Neural progenitor cell (in vitro differentiated cells): ENCODE measurements at regions not wholly inside any gene's neighbourhood (a gene's known extent, or its start where the extent isn't known, plus 50 kb on each side); places are given as distances from the start of the nearest gene placed in this dataset.

Experiments used
- DNase-seq: peaks from one replicate; pipeline ENCODE4 v3.0.0-alpha.2; 2016; ENCODE audit warnings: low spot score
- H2AFZ ChIP-seq: fragments of 200-600 bp; sonication (generic); replicated peaks from 2 replicates; pipeline ENCODE4 v1.6.1; 2016; ENCODE audit warnings: antibody characterized with exemption
- H3F3A ChIP-seq: fragments of 200-600 bp; sonication (generic); 2 replicates; pipeline ENCODE4 v1.6.1; 2016; ENCODE audit warnings: antibody characterized with exemption, low read depth
- H3K27ac ChIP-seq: fragments of 200-600 bp; sonication (generic); 2 replicates; pipeline ENCODE4 v1.5.1; 2016; ENCODE audit warnings: mild to moderate bottlenecking
- H3K27me3 ChIP-seq: fragments of 200-600 bp; sonication (generic); 2 replicates; pipeline ENCODE4 v1.6.1; 2016; ENCODE audit warnings: mild to moderate bottlenecking, moderate library complexity
- H3K36me3 ChIP-seq: fragments of 200-600 bp; sonication (generic); 2 replicates; pipeline ENCODE4 v1.5.1; 2016
- H3K4me1 ChIP-seq: fragments of 200-600 bp; sonication (generic); 2 replicates; pipeline ENCODE4 v1.6.1; 2016; ENCODE audit warnings: mixed run types
- H3K4me2 ChIP-seq: fragments of 200-600 bp; sonication (generic); 2 replicates; pipeline ENCODE4 v1.6.1; 2016
- H3K4me3 ChIP-seq: fragments of 200-600 bp; sonication (generic); 2 replicates; pipeline ENCODE4 v1.5.1; 2016
- H3K79me2 ChIP-seq: fragments of 200-600 bp; sonication (generic); 2 replicates; pipeline ENCODE4 v1.6.1; 2016; ENCODE audit warnings: low read depth
- H3K9ac ChIP-seq: fragments of 200-600 bp; sonication (generic); 2 replicates; pipeline ENCODE4 v1.6.1; 2016
- H3K9me3 ChIP-seq: fragments of 200-600 bp; sonication (generic); 2 replicates; pipeline ENCODE4 v1.5.1; 2016; ENCODE audit warnings: low read depth
- H4K20me1 ChIP-seq: fragments of 200-600 bp; sonication (generic); 2 replicates; pipeline ENCODE4 v1.6.1; 2016; ENCODE audit warnings: low read depth
- H3K27ac Mint-ChIP-seq: 3 replicates; pipeline ENCODE4 v1.8.0; 2021; ENCODE audit warnings: mixed read lengths
- H3K27me3 Mint-ChIP-seq: 2 replicates; pipeline ENCODE4 v1.8.0; 2022; ENCODE audit warnings: low read depth, mild to moderate bottlenecking, inconsistent platforms, moderate library complexity, mixed read lengths; ENCODE audit not compliant: insufficient read depth
- H3K36me3 Mint-ChIP-seq: 3 replicates; pipeline ENCODE4 v1.8.0; 2021; ENCODE audit warnings: mixed read lengths
- H3K4me1 Mint-ChIP-seq: 3 replicates; pipeline ENCODE4 v1.8.0; 2021; ENCODE audit warnings: mixed read lengths
- H3K4me3 Mint-ChIP-seq: 3 replicates; pipeline ENCODE4 v1.8.0; 2021; ENCODE audit warnings: mild to moderate bottlenecking, moderate library complexity, mixed read lengths
- H3K9me3 Mint-ChIP-seq: 3 replicates; pipeline ENCODE4 v1.8.0; 2020; ENCODE audit warnings: mixed read lengths
- CTCF ChIP-seq: fragments of 200-600 bp; sonication (generic); IDR thresholded peaks from 2 replicates; pipeline ENCODE4 v1.5.1; 2017; ENCODE audit warnings: antibody characterized with exemption, mild to moderate bottlenecking
- EZH2 ChIP-seq: fragments of 200-600 bp; sonication (generic); IDR thresholded peaks from 2 replicates; pipeline ENCODE4 v1.6.1; 2017; ENCODE audit warnings: antibody characterized with exemption, mild to moderate bottlenecking, moderate library complexity
- EZH2phosphoT487 ChIP-seq: fragments of 200-600 bp; sonication (generic); IDR thresholded peaks from 2 replicates; pipeline ENCODE4 v1.6.1; 2017; ENCODE audit warnings: antibody characterized with exemption

GRCh38 chr9:88746743-88747398 lies 211.9 kb downstream of the NXNL2 start:
- Mint-ChIP-seq H3K36me3 (peaks cover 2% of the 10 kb centered on the region), H3K9me3 (peaks cover 12% of the 10 kb centered on the region), H3K27me3 (peaks cover 6% of the 10 kb centered on the region), H3K4me3 (no peak overlapping the region), H3K27ac (peak overlapping the region; percentile 84), H3K4me1 (peaks cover 43% of the 10 kb centered on the region)
- TF ChIP-seq CTCF (no peak), EZH2phosphoT487 (no peak), EZH2 (no peak)
- Histone ChIP-seq H3K27ac (peak overlapping the region; percentile 71), H3K79me2 (no peaks in the 10 kb centered on the region), H3K4me3 (no peak overlapping the region), H2AFZ (peak overlapping the region; percentile 92), H3K36me3 (no peaks in the 10 kb centered on the region), H4K20me1 (no peaks in the 10 kb centered on the region), H3F3A (peaks cover 27% of the 10 kb centered on the region), H3K4me1 (peaks cover 30% of the 10 kb centered on the region), H3K9ac (no peak overlapping the region), H3K27me3 (no peaks in the 10 kb centered on the region), H3K9me3 (no peaks in the 10 kb centered on the region), H3K4me2 (peak overlapping the region; percentile 15)
- DNase-seq, result peak; percentile 38

GRCh38 chr9:88747768-88748167 lies 212.8 kb downstream of the NXNL2 start:
- no peak for DNase-seq
- Mint-ChIP-seq H3K4me3 (no peak overlapping the region), H3K36me3 (peaks cover 2% of the 10 kb centered on the region), H3K27me3 (peaks cover 6% of the 10 kb centered on the region), H3K9me3 (peaks cover 13% of the 10 kb centered on the region), H3K27ac (no peak overlapping the region), H3K4me1 (peaks cover 43% of the 10 kb centered on the region)
- Histone ChIP-seq H2AFZ (no peak overlapping the region), H3K27me3 (no peaks in the 10 kb centered on the region), H3K4me2 (no peak overlapping the region), H3K79me2 (no peaks in the 10 kb centered on the region), H3K9me3 (no peaks in the 10 kb centered on the region), H3K4me3 (no peak overlapping the region), H3K9ac (no peak overlapping the region), H3K27ac (no peak overlapping the region), H3K4me1 (peaks cover 30% of the 10 kb centered on the region), H3K36me3 (no peaks in the 10 kb centered on the region), H3F3A (peaks cover 27% of the 10 kb centered on the region), H4K20me1 (no peaks in the 10 kb centered on the region)
- TF ChIP-seq EZH2 (no peak), EZH2phosphoT487 (no peak)

GRCh38 chr9:88748566-88749261 lies 213.7 kb downstream of the NXNL2 start:
- Histone ChIP-seq H3K4me2 (peak overlapping the region; percentile 1), H3K9ac (no peak overlapping the region), H3K36me3 (no peaks in the 10 kb centered on the region), H2AFZ (no peak overlapping the region), H4K20me1 (no peaks in the 10 kb centered on the region), H3K27ac (peak overlapping the region; percentile 62), H3K4me1 (peaks cover 30% of the 10 kb centered on the region), H3K4me3 (no peak overlapping the region), H3K27me3 (no peaks in the 10 kb centered on the region), H3K79me2 (no peaks in the 10 kb centered on the region), H3K9me3 (no peaks in the 10 kb centered on the region), H3F3A (peaks cover 27% of the 10 kb centered on the region)
- TF ChIP-seq EZH2 (no peak), EZH2phosphoT487 (no peak), CTCF (no peak)
- H3K4me3 Mint-ChIP-seq, result no peak overlapping the region
- peak; percentile 48 for DNase-seq
- peak overlapping the region; percentile 44 for H3K27ac Mint-ChIP-seq
- peaks cover 46% of the 10 kb centered on the region for H3K4me1 Mint-ChIP-seq
- peaks cover 6% of the 10 kb centered on the region for H3K27me3 Mint-ChIP-seq
- peaks cover 13% of the 10 kb centered on the region for H3K9me3 Mint-ChIP-seq
- H3K36me3 Mint-ChIP-seq, result peaks cover 2% of the 10 kb centered on the region

- peaks cover 30% of the 10 kb centered on the region for H3K4me1 ChIP-seq
- H3K9me3 ChIP-seq, result no peaks in the 10 kb centered on the region
- Mint-ChIP-seq H3K4me1 (peaks cover 50% of the 10 kb centered on the region), H3K27ac (no peak overlapping the region), H3K36me3 (peaks cover 2% of the 10 kb centered on the region), H3K9me3 (peaks cover 13% of the 10 kb centered on the region), H3K4me3 (no peak overlapping the region), H3K27me3 (peaks cover 6% of the 10 kb centered on the region)
- no peak overlapping the region for H2AFZ ChIP-seq
- no peak overlapping the region for H3K4me2 ChIP-seq
- no peaks in the 10 kb centered on the region for H3K79me2 ChIP-seq
- TF ChIP-seq EZH2 (no peak), EZH2phosphoT487 (no peak), CTCF (no peak)
- H4K20me1 ChIP-seq, result no peaks in the 10 kb centered on the region
- no peak overlapping the region for H3K4me3 ChIP-seq
- H3K27ac ChIP-seq, result no peak overlapping the region
- no peak overlapping the region for H3K9ac ChIP-seq
- peaks cover 27% of the 10 kb centered on the region for H3F3A ChIP-seq
- no peaks in the 10 kb centered on the region for H3K36me3 ChIP-seq
- H3K27me3 ChIP-seq, result no peaks in the 10 kb centered on the region
- no peak for DNase-seq
These were observed 214.4 kb downstream of the NXNL2 start for GRCh38 chr9:88749420-88749819.
